Hematopoietic multipotent progenitor cell treated with erythropoietin and hydrocortisone succinate and interleukin-3 and kit ligand, for 15 days (in vitro differentiated cells): ENCODE measurements at regions not wholly inside any gene's neighbourhood (a gene's known extent, or its start where the extent isn't known, plus 50 kb on each side); places are given as distances from the start of the nearest gene placed in this dataset.
"Not testable (repeated sequence)": the region's sequence is repeated elsewhere in the genome, so short reads cannot be mapped to it uniquely, and the experiment has no call there.

Source experiments
- DNase-seq: peaks from one replicate; pipeline ENCODE4 v3.0.0-alpha.2; 2015; ENCODE audit warnings: low spot score

DNA sequence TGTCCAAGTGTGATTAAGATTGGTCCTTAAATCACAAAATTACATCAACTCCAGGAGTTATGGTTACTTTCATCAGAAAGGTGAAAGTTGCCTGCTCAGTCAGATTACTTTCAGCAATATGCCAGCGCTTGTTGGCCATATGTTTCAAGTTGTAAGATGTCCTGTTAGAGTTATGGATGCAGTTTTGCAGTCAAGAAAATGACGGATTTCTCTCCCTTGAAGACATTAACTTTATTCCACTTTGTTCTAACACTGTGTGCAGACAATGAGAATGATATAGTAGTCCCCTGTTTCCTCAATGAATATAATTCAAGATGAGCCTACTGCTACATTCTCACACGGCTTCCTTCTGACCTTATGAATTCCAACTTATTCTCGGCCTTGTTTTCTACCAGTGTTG, 295.0 kb upstream of the ADGRL3 start:
- no peak for DNase-seq

DNA sequence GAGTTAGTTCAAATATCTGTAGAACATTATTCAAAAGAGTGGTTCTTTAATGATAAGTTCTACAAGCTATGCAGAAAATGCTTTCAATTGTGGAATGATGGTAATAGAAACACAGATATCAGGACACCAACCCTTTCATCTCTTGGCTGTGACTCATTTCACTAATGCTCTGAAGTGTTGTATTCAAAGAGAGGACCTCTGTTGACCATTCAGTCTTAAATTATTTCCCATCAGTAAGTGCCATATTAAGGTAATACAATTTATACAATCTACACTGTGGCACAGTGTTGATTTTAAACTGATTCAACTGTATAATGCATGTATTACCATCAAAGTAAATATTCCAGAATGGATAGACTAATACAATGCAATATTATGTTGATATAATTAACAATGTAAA, 289.0 kb upstream of the ADGRL3 start:
- no peak for DNase-seq

GRCh38 chr4:60913002-60913401, 287.1 kb upstream of the ADGRL3 start:
- no peak for DNase-seq

- DNase-seq = no peak
Observed at GRCh38 chr4:60913671-60914070, 286.5 kb upstream of the ADGRL3 start.

GRCh38 chr4:60921735-60922134, 278.4 kb upstream of the ADGRL3 start:
- DNase-seq = not testable (repeated sequence)

GRCh38 chr4:60923075-60923474, 277.1 kb upstream of the ADGRL3 start:
- DNase-seq = no peak

- no peak for DNase-seq
Observed at GRCh38 chr4:60926624-60927023, 273.5 kb upstream of the ADGRL3 start.

DNA sequence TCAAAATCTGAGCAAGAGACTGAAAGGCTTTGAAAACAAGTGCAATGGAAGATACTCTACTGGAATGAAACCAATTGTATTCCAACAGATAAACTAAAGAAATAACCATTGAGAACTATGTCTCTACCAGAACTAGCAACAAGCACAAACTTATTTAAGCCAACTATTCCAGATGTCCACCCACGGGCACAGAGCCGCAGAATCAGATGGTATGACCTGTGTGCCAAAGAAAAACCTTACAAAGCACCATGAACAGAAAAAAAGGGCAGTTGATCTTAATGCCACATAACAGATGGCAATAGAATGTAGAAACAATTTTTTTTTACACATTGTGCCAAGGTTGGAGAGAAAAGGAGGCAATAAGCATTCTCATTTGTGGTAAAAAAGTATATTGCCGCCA, 269.3 kb upstream of the ADGRL3 start:
- no peak for DNase-seq

DNA sequence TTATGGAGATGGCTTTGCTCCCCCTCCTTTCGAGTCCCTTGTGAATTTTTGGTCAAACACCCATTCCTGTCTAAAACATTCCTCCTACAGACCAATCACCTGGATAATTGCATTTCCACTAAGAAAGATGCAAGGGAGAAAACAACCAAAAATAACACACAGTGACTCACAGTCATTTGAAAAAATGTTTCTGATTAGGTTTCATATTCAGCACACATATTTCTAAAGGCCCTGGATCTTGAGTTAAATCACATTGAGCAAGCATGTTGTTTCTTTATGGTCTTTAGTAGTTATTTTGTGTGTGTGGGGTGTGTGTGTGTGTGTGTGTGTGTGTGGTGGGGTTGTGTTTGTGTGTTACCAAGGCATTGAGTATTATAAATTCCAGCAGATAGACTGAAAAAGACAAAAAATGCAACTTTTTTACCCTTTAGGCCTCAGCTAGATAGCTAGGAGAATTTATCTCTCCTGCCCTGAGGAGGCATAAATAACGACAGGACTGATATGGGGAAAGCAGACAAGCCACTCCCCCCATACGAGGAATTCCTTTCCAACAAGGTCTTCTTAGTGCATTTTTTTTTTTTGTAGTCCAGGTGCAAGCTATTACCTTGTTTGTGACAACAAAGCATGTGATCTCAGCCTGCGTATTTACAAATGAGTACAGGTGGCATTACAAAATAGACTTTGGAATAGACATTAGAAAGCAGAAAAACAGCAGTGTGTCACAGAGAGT, 265.4 kb upstream of the ADGRL3 start:
- DNase-seq = no peak

DNA sequence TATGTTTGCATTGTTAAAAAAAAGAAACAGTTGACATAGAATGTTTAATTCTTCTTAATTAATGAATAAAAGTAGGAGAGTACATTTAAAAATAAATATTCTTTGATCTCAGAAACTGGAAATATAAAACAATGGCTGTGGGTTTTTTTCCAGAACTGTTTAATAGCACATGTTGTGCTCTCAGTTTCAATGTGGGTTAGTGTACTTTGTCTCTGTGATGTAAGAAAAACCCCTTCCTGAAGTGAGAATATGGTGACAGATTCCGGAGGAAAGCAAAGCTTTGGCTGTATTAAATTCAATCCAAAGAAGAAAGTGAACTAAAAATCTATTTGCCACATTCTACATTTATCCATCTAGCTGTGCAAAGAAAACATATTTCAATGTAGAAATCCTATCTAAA, 261.9 kb upstream of the ADGRL3 start:
- no peak for DNase-seq

DNA sequence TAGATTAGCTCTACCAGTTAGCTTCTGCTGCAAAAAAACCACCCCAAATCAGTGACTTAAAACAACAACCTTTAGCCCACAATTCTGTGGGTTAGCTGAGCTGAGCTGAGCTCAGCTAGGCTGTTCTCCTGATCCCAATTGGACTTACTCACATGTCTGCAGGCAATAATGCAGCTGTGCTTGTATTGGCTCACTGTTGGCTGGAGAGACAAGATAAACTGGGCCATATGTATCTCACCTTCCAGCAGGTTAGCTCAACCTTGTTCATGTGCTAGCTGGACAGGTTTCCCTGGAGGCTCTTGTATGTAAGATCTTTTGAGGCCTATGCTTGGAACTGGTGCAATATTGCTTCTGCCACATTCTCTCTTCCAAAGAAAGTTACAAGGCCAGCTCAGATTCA, 261.5 kb upstream of the ADGRL3 start:
- no peak for DNase-seq

GRCh38 chr4:60944060-60944459, 256.1 kb upstream of the ADGRL3 start:
- DNase-seq = no peak

- DNase-seq = no peak
Observed at GRCh38 chr4:60945641-60946040, 254.5 kb upstream of the ADGRL3 start.

- no peak for DNase-seq
Observed at GRCh38 chr4:60948008-60948407, 252.1 kb upstream of the ADGRL3 start.

DNA sequence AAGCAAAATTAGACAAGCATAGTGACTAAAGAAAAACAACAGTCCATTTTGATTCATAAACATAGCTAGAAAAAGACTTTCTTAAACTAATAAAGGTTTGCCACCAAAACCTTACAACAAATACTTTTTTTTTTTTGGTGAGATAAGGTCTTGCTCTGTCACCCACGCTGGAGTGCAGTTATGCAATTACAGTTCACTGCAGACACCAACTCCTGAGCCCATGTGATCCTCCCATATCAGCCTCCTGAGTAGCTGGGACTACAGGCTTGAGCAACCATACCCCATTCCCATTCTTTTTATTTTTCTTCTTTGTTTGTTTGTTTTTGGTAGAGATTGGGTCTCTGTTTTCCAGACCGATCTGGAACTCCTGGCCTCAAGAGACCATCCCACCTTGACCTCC, 247.2 kb upstream of the ADGRL3 start:
- DNase-seq = no peak

DNA sequence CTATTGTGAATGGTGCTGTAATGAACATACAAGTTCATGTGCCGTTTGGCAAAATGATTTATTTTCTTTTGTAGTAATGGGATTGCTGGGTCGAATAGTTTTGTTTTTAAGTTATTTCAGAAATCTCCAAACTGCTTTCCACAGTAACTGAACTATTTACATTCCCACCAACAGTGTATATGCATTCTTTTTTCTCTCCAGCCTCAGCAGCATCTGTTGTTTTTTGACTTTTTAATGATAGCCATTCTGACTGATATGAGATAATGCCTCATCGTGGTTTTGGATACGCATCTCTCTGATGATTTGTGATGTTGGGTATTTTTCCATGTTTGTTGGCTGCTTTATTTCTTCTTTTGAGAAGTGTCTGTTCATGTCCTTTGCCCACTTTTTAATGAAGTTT, 246.3 kb upstream of the ADGRL3 start:
- no peak for DNase-seq

DNA sequence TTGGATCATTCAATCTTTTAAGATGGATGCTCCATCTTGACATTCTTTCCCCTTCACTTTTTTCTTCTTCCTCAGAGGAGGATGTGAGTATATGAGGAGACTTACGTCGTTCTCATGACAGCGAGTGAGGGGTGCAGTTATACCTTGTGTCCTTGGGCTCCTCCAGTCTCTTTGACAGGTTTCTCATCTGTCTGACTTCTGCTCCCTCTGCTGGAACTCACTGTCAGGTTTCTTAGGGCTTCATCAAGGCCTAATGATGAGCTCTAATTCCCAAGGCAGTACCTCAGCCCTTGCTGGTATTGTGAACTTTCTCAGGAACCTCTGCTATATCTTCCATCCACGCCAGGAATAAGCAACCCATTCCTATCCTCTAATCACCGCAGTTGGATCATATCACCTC, 237.8 kb upstream of the ADGRL3 start:
- no peak for DNase-seq

DNA sequence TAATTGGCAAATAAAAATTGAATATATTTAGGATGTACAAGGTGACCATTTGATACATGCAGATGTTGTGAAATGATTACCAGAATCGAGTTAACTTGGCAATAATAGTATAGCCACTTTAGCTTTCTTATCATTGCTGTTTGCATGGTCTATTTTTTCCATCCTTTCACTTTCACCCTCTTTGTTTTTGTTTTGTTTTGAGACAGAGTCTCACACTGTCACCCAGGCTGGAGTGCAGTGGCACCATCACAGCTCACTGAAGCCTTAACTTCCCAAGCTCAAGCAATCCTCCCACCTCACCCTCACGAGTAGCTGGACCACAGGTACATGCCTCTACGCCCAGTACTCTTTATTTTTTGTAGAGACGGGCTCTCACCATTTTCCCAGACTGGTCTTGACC, 218.6 kb upstream of the ADGRL3 start:
- no peak for DNase-seq

GRCh38 chr4:60989141-60989540, 211.0 kb upstream of the ADGRL3 start:
- DNase-seq = no peak

GRCh38 chr4:60992037-60992436, 208.1 kb upstream of the ADGRL3 start:
- no peak for DNase-seq

DNA sequence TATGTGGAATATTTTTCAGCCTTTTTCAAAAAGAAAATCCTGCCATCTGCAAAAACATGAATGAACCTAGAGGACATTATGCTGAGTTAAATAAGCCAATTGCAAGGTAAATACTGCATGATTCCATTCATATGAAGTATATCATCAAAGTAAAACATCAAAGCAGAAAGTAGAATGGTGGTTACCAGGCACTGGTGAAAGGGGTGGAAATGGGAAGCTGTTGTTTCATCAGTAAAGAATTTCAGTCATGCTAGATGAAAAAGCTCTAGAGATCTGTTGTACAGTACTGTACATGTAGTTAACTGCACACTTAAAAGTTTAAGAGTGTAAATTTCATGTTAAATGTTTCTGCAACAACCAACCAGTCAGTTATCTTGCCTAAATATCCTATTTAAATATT, 196.8 kb upstream of the ADGRL3 start:
- no peak for DNase-seq

GRCh38 chr4:61004651-61005170, 195.4 kb upstream of the ADGRL3 start:
- DNase-seq = no peak

DNA sequence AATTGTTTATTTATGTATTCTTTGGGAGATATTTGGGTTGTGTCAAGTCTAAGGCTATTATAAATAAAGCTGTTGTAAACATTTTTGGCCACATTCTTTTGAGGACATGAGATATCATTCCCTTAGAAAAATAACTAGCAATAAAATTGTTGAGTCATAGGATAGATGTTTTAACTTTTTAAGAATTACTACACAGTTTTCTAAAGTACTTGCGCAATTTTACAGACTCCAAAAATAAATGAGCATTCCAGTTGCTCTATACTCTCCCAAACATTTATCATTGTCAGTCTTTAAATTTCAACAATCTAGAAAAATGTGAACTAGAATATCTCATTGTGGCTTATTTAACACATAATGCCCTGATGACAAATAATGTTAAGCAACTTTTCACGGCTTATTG, 189.1 kb upstream of the ADGRL3 start:
- DNase-seq = no peak

- not testable (repeated sequence) for DNase-seq
Observed at GRCh38 chr4:61011936-61012335, 188.2 kb upstream of the ADGRL3 start.
